ENCODE measurements at regions not wholly inside any gene's neighbourhood (a gene's known extent, or its start where the extent isn't known, plus 50 kb on each side); places are given as distances from the start of the nearest gene placed in this dataset.

- WGBS, 2 donors, result 94 to 96% methylated on average over 3 of the region's 3 CpGs
- intact Hi-C loops (cut with DNase I; ENCODE audit: low total_unique reads), result no loop called here
- Histone ChIP-seq H3K9me3 (no peaks in the 10 kb centered on the region), H3K36me3 (ENCODE audit: low read depth, missing control alignments) (no peaks in the 10 kb centered on the region), H3K27ac (no peak overlapping the region), H3K4me1 (no peaks in the 10 kb centered on the region), H3K27me3 (no peaks in the 10 kb centered on the region), H3K4me3 (no peak overlapping the region)
- DNase-seq, result no peak
- no peak for TF ChIP-seq POLR2A (IDR thresholded peaks at IDR 0.05)
- TF ChIP-seq CTCF (IDR thresholded peaks at IDR 0.05), result no peak
Observed at GRCh38 chr11:115767883-115768282, 263.7 kb upstream of the CADM1 start.

- Histone ChIP-seq H3K4me3 (no peak overlapping the region), H3K36me3 (ENCODE audit: low read depth, missing control alignments) (no peaks in the 10 kb centered on the region), H3K9me3 (no peaks in the 10 kb centered on the region), H3K27ac (no peak overlapping the region), H3K4me1 (no peaks in the 10 kb centered on the region), H3K27me3 (no peaks in the 10 kb centered on the region)
- 87 to 89% methylated on average over 10 of the region's 10 CpGs for WGBS, 2 donors
- intact Hi-C loops (cut with DNase I; ENCODE audit: low total_unique reads), result no loop called here
- no peak for DNase-seq
- TF ChIP-seq CTCF (IDR thresholded peaks at IDR 0.05) (no peak), POLR2A (IDR thresholded peaks at IDR 0.05) (no peak)
Observed at GRCh38 chr11:115767047-115767802, 263.0 kb upstream of the CADM1 start.

GRCh38 chr11:115766561-115766960 lies 262.3 kb upstream of the CADM1 start:
- intact Hi-C loops (cut with DNase I; ENCODE audit: low total_unique reads), result no loop called here
- TF ChIP-seq CTCF (IDR thresholded peaks at IDR 0.05), result no peak
- no peak for DNase-seq
- Histone ChIP-seq H3K27me3 (no peaks in the 10 kb centered on the region), H3K4me3 (no peak overlapping the region), H3K36me3 (ENCODE audit: low read depth, missing control alignments) (no peaks in the 10 kb centered on the region), H3K27ac (no peak overlapping the region), H3K9me3 (no peaks in the 10 kb centered on the region), H3K4me1 (no peaks in the 10 kb centered on the region)
- 90 to 95% methylated on average over 4 of the region's 4 CpGs for WGBS, 2 donors

- H3K4me1 ChIP-seq, result peaks cover under 1% of the 10 kb centered on the region
- WGBS, 2 donors, result 95 to 96% methylated on average over 6 of the region's 6 CpGs
- intact Hi-C loops (cut with DNase I; ENCODE audit: low total_unique reads), result no loop called here
- no peak overlapping the region for H3K4me3 ChIP-seq
- H3K9me3 ChIP-seq, result no peaks in the 10 kb centered on the region
- TF ChIP-seq POLR2A (IDR thresholded peaks at IDR 0.05) (no peak), CTCF (IDR thresholded peaks at IDR 0.05) (no peak)
- DNase-seq, result no peak
- no peaks in the 10 kb centered on the region for H3K27me3 ChIP-seq
- H3K27ac ChIP-seq, result no peak overlapping the region
- no peaks in the 10 kb centered on the region for H3K36me3 ChIP-seq (ENCODE audit: low read depth, missing control alignments)
Observed at GRCh38 chr11:115765803-115766239, 261.6 kb upstream of the CADM1 start.

- no peaks in the 10 kb centered on the region for H3K27me3 ChIP-seq
- peaks cover 10% of the 10 kb centered on the region for H3K4me1 ChIP-seq
- H3K9me3 ChIP-seq, result no peaks in the 10 kb centered on the region
- no peak overlapping the region for H3K4me3 ChIP-seq
- no peaks in the 10 kb centered on the region for H3K36me3 ChIP-seq (ENCODE audit: low read depth, missing control alignments)
- TF ChIP-seq POLR2A (IDR thresholded peaks at IDR 0.05) (no peak), CTCF (IDR thresholded peaks at IDR 0.05) (no peak)
- DNase-seq, result no peak
- 86% methylated on average over 7 of the region's 7 CpGs for WGBS, 2 donors
- no peak overlapping the region for H3K27ac ChIP-seq
- intact Hi-C loops (cut with DNase I; ENCODE audit: low total_unique reads), result no loop called here
Observed at GRCh38 chr11:115764176-115764575, 260.0 kb upstream of the CADM1 start.
